GM18951 (cell line): ENCODE measurements at regions not wholly inside any gene's neighbourhood (a gene's known extent, or its start where the extent isn't known, plus 50 kb on each side); places are given as distances from the start of the nearest gene placed in this dataset.
"Not testable (repeated sequence)": the region's sequence is repeated elsewhere in the genome, so short reads cannot be mapped to it uniquely, and the experiment has no call there.

ENCODE experiments used
- in situ Hi-C: fragments of 300-500 bp; cut with MboI; formaldehyde crosslinking; loops from one replicate; pipeline ENCODE4 v1.12.0; 2022; ENCODE audit warnings: low sequenced_read_pairs, mixed read lengths, inconsistent platforms; ENCODE audit not compliant: unreplicated experiment

DNA sequence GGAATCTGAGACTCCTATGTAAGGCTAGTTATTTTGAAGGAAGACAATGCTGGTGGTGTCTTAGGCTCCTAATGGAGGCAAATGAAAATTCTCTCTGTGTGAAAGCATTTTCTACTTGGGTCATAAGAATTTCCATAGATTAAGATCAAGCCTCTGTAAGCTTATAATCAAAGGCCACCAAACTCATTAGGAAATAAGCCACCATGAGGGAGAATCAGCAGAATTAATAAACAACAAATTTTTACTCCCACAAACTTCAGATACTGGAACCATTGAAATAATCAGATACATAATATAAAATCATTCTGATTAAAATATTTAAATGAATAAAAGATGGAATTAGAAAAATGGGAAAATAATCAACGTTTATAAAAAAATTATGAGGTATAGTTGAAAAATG, 178.7 kb downstream of the NPIPA8 start:
- in situ Hi-C loops: loop anchor here (25.0 kb wide), 1 partner anchor 1621 kb away; no protein-coding TSS in a partner anchor

- in situ Hi-C loops: loop anchor here (25.0 kb wide), 1 partner anchor 1616 kb away; no protein-coding TSS in a partner anchor
These were observed 183.7 kb downstream of the NPIPA8 start for GRCh38 chr16:18152832-18153231.

DNA sequence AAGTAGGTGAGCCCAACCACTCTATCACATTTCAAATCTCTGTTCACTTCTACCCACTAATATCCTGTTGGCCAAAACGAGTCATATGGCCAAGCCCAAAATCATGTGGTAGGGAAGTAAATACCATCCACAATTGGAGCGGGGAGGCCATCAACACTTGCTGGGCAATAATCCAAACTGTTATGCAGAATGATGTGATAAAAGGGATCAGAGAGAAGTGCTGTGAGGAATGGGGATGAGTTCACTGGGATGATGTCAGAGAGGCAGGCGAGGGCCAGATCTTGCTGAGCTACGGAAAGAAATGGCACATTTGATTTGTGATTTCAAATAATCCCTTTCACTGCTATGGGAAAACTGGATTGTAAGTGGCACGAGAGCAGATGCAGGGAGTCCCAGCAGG, 188.4 kb downstream of the NPIPA8 start:
- in situ Hi-C loops: not testable (repeated sequence)

DNA sequence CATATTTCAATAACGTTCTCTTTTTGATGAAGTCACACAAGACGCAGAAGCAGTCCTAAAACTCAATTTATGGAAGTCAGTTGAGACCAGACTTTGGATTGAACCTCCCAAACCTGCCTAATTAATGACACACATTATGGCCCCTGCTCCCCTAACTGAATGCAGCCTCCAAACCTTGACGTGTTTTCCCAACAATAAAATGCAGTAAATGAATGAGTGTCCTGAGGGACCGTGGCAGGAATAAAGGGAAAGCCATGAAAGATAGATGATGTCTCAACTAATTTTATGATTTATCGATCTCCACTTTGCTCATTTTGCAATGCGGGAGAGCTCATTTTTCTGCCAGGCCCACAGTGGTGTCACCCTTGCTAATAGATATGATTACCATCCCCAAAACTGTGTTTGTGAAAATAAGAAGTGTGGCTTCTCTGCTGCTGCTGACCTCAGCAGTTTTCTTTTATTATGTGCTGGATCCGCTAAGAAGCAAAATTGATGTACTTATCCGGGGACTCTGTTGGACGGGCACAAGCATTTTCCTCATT, 189.9 kb downstream of the NPIPA8 start:
- in situ Hi-C loops: not testable (repeated sequence)

DNA sequence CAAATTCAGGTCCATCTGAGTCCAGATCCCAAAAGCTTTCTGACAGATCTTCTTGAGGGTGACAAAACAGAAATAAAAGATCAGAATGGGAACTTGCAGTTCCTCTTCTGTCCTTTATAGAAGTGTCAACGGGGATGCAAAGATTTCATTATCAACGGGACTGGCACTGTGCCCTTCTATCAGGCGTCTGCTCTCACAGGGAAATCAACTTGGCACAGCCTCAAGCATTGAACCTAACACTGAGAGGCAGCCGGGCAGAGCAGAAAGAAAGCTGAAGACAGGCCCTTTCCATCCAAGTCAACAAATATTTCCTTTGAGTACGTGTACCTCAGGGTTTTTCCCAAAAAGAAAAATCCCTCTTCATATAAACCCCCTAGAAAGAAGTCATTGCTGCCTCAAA, 194.5 kb downstream of the NPIPA8 start:
- in situ Hi-C loops: not testable (repeated sequence)

DNA sequence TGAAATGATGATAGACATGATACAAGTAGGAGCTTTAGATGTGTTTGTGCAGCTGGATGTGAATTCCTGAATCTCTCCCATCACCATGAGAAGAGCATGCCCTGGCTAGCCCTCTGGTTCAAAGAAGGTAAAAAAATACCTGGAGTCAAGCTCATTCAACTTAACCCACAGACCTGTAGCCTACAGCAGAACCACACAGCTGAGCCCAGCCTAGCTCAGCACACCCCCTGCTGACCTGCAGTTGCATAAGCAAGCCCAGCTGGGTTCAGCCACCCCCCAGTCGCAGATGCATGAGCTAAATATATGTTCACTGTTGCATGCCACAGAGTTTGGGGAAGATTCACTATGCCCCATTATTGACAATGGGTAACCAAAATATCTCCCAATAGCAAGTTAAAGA, 200.2 kb downstream of the NPIPA8 start:
- in situ Hi-C loops: not testable (repeated sequence)

DNA sequence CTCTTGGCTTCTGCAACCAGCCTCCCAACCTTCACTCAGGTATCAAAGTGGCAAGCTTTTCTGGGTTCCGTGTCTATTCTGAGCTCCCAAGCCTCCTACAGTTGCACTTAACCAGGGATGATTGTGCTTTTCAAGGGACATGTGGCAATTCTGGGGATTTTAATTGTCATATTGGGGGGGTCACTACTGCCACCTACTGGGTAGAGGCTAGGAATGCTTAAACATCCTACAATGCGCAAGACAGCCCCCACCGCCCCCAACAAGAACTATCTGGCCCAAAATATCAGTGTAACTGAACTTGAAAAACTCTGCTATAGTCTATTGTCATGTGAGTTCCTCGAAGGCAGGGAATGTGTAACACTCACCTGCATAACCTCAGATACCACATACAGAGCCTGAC, 201.5 kb downstream of the NPIPA8 start:
- in situ Hi-C loops: not testable (repeated sequence)

GRCh38 chr16:18131587-18131986, 204.9 kb downstream of the NPIPA8 start:
- in situ Hi-C loops: not testable (repeated sequence)

GRCh38 chr16:18130478-18131120, 205.9 kb downstream of the NPIPA8 start:
- in situ Hi-C loops: not testable (repeated sequence)

- in situ Hi-C loops: not testable (repeated sequence)
These were observed 209.5 kb downstream of the NPIPA8 start for GRCh38 chr16:18127033-18127432.

DNA sequence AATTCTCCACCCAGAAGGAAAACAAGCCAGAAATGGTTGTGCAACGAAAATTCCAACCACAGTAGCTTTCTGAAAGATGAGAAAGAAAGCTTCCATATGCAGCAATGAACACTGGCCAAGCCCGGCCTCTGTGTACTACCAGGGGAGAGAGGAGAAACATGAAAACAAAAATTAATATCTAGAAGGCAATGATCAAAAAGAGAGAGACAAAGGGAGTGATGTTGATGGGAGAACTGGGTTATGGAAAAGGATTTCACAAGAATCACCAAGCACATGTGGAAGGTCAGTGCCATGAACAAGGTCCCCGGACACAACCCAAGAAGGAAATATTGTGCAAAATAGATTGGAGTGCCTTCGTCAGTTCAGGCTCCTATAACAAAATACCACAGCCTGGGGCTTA, 217.4 kb downstream of the NPIPA8 start:
- in situ Hi-C loops: not testable (repeated sequence)

GRCh38 chr16:18118684-18119083, 217.9 kb downstream of the NPIPA8 start:
- in situ Hi-C loops: not testable (repeated sequence)

DNA sequence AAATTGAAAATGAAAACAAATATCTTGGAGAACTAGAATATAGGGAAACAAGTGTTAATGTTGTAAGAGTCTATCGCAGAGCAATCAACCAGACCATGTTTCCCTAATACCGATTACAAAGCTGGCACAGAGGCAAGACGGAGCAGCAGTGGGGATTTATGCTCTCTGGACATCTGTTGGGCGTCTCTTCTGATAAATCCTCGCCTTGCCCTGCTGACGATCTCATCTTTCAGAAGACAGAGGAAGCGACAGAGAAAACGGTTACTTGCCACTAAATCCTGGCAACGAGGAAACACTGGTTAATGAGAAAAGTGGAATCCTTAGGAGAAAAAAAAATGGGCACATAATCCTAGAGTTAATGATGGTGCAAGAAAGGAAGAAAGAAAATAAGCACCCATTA, 218.5 kb downstream of the NPIPA8 start:
- in situ Hi-C loops: not testable (repeated sequence)

- in situ Hi-C loops: not testable (repeated sequence)
These were observed 232.1 kb downstream of the NPIPA8 start for GRCh38 chr16:18104412-18104811.

- in situ Hi-C loops: not testable (repeated sequence)
These were observed 235.5 kb downstream of the NPIPA8 start for GRCh38 chr16:18101077-18101476.

GRCh38 chr16:18092605-18093004, 243.9 kb downstream of the NPIPA8 start:
- in situ Hi-C loops: not testable (repeated sequence)

- in situ Hi-C loops: not testable (repeated sequence)
These were observed 255.7 kb downstream of the NPIPA8 start for GRCh38 chr16:18080658-18081363.

GRCh38 chr16:18077910-18078309, 258.6 kb downstream of the NPIPA8 start:
- in situ Hi-C loops: not testable (repeated sequence)
